ENCODE measurements at regions not wholly inside any gene's neighbourhood (a gene's known extent, or its start where the extent isn't known, plus 50 kb on each side); places are given as distances from the start of the nearest gene placed in this dataset.

DNA sequence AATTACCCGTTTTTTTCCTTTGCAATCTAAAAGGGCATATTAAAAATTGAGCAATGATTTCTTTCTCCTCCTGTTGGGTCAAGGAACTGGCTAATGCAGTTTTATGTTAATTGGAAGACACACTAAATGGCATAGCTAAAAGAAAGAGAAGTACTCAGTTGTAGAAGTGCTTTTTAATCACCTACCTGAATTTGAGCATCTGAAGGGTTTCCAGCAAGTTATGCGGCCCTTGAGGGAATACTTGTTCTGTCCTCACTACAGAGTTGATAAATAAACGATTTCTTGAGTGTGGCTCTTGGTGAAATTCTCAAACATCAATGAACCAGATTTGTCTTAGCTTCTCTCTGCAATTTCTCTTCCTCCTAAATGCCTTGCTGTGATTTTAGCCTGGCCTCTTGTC lies 184.1 kb upstream of the RPH3A start:
- no peak for TF ChIP-seq CHD1 (IDR thresholded peaks at IDR 0.05; ENCODE audit: low read depth, low read length)
- TF ChIP-seq MAFK (IDR thresholded peaks at IDR 0.05; ENCODE audit: low read depth, low read length), result no peak
- no peak for TF ChIP-seq RAD21 (IDR thresholded peaks at IDR 0.05; ENCODE audit: low read length)
- no peak for TF ChIP-seq RCOR1 (IDR thresholded peaks at IDR 0.05; ENCODE audit: insufficient replicate concordance, low read length)
- TF ChIP-seq POLR2A (IDR thresholded peaks at IDR 0.05; ENCODE audit: low read depth, low read length), result no peak
- TF ChIP-seq RFX5 (IDR thresholded peaks at IDR 0.05; ENCODE audit: low read depth, low read length), result no peak
- TF ChIP-seq FOS (IDR thresholded peaks at IDR 0.05; ENCODE audit: low read depth, low read length), result no peak
- no peak for TF ChIP-seq ELK1 (IDR thresholded peaks at IDR 0.05; ENCODE audit: borderline replicate concordance, low read depth, low read length)
- no peak for TF ChIP-seq BHLHE40 (IDR thresholded peaks at IDR 0.05; ENCODE audit: low read depth, low read length)
- no peak for TF ChIP-seq USF2 (IDR thresholded peaks at IDR 0.05; ENCODE audit: low read depth, low read length)
- TF ChIP-seq, protein P1, sequence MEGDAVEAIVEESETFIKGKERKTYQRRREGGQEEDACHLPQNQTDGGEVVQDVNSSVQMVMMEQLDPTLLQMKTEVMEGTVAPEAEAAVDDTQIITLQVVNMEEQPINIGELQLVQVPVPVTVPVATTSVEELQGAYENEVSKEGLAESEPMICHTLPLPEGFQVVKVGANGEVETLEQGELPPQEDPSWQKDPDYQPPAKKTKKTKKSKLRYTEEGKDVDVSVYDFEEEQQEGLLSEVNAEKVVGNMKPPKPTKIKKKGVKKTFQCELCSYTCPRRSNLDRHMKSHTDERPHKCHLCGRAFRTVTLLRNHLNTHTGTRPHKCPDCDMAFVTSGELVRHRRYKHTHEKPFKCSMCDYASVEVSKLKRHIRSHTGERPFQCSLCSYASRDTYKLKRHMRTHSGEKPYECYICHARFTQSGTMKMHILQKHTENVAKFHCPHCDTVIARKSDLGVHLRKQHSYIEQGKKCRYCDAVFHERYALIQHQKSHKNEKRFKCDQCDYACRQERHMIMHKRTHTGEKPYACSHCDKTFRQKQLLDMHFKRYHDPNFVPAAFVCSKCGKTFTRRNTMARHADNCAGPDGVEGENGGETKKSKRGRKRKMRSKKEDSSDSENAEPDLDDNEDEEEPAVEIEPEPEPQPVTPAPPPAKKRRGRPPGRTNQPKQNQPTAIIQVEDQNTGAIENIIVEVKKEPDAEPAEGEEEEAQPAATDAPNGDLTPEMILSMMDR (conservative IDR thresholded peaks at IDR 0.05; ENCODE audit: low read depth, low read length), result no peak
- no peak for TF ChIP-seq CEBPB (IDR thresholded peaks at IDR 0.05; ENCODE audit: low read depth, low read length)
- no peak for TF ChIP-seq SMC3 (IDR thresholded peaks at IDR 0.05; ENCODE audit: low read depth, low read length)
- no peak for TF ChIP-seq MXI1 (IDR thresholded peaks at IDR 0.05; ENCODE audit: borderline replicate concordance, low read depth, low read length)
- TF ChIP-seq NFE2L2 (IDR thresholded peaks at IDR 0.05; ENCODE audit: low read depth, low read length), result no peak
- no peak for TF ChIP-seq MAZ (IDR thresholded peaks at IDR 0.05; ENCODE audit: borderline replicate concordance, low read depth, low read length)
- Histone ChIP-seq H2AK5ac (ENCODE audit: low read depth, low read length) (no peak overlapping the region), H2BK120ac (ENCODE audit: low read depth, low read length) (no peak overlapping the region), H4K91ac (ENCODE audit: insufficient read depth, low read depth, low read length) (no peak overlapping the region), H3K56ac (ENCODE audit: extremely low read depth, insufficient read depth, low read length) (no peak overlapping the region), H2AFZ (replicated peaks; ENCODE audit: low read length, poor library complexity) (no peak overlapping the region), H2BK5ac (ENCODE audit: low read depth, low read length, poor library complexity, severe bottlenecking) (no peak overlapping the region), H3K36me3 (ENCODE audit: control insufficient read depth, insufficient read depth, low read length) (no peaks in the 10 kb centered on the region), H3K4me2 (ENCODE audit: low read depth, low read length) (no peak overlapping the region), H4K5ac (ENCODE audit: low read depth, low read length) (no peak overlapping the region), H4K8ac (ENCODE audit: low read depth in 2 of 2, low read length in 2 of 2) (no peak overlapping the region), H3K27me3 (ENCODE audit: control insufficient read depth, insufficient read depth, low read length) (no peaks in the 10 kb centered on the region), H3K23ac (ENCODE audit: low read depth, low read length) (no peak overlapping the region), H3K27ac (ENCODE audit: insufficient read depth, low read length) (no peak overlapping the region), H3K14ac (replicated peaks; ENCODE audit: low read depth, low read length) (no peak overlapping the region), H3K4me1 (ENCODE audit: control insufficient read depth, insufficient read depth, low read length) (no peaks in the 10 kb centered on the region), H3K9ac (ENCODE audit: low read depth, low read length) (no peak overlapping the region), H3K9me1 (ENCODE audit: insufficient read depth, low read length) (no peaks in the 10 kb centered on the region), H3K4ac (ENCODE audit: low read depth, low read length) (no peak overlapping the region), H3K9me3 (ENCODE audit: control insufficient read depth, insufficient read depth, low read length) (no peaks in the 10 kb centered on the region), H2BK15ac (ENCODE audit: low read depth, low read length) (no peak overlapping the region), H4K20me1 (ENCODE audit: insufficient read depth, low read length) (no peaks in the 10 kb centered on the region), H2AK9ac (replicated peaks; ENCODE audit: low read depth, low read length, poor library complexity) (no peak overlapping the region), H3K18ac (ENCODE audit: low read depth, low read length) (no peak overlapping the region), H3K79me1 (ENCODE audit: low read depth in 1 of 2, low read length in 2 of 2) (no peaks in the 10 kb centered on the region), H2BK20ac (ENCODE audit: low read depth, low read length) (no peak overlapping the region), H3K4me3 (ENCODE audit: insufficient read depth, low read depth, low read length) (no peak overlapping the region)
- ChIA-PET CTCF (interaction anchor here (0.6 to 0.7 kb wide), 2 partner anchors 34 to 1332 kb away, joined by 3 read pairs; no protein-coding TSS in a partner anchor), POLR2A (ENCODE audit: unreplicated experiment) (no interaction called here)
- dilution Hi-C loops (cut with HindIII; ENCODE audit: low sequenced_read_pairs, unreplicated experiment), result no loop called here
- no CpG with 5 or more reads among the region's 3 CpGs for WGBS, 2 experiments (ENCODE audit: extremely low coverage in 2 of 2, insufficient read length in 1 of 2)
- DNase-seq (no peak), ATAC-seq (ENCODE audit: low read depth) (no peak)
- in situ Hi-C loops (cut with MboI; ENCODE audit: low sequenced_read_pairs), result no loop called here
- intact Hi-C loops (cut with micrococcal nuclease), result no loop called here
- BruUV-seq (replicated peaks), result no TSS peak
